Nephron (organoid): ENCODE measurements at regions not wholly inside any gene's neighbourhood (a gene's known extent, or its start where the extent isn't known, plus 50 kb on each side); places are given as distances from the start of the nearest gene placed in this dataset.
A peak's percentile ranks its signal among the peaks of the same experiment; 100 is the strongest.

Source experiments
- H3K27ac Mint-ChIP-seq, 3 experiments: 2 replicates each; pipeline ENCODE4 v1.8.0; 2020; ENCODE audit warnings: mixed read lengths in 3 of 3, mild to moderate bottlenecking in 2 of 3, moderate library complexity in 1 of 3
- H3K27me3 Mint-ChIP-seq: 2 replicates; pipeline ENCODE4 v1.8.0; 2021; ENCODE audit warnings: low read depth, mild to moderate bottlenecking, moderate library complexity, mixed read lengths
- H3K36me3 Mint-ChIP-seq: 2 replicates; pipeline ENCODE4 v1.8.0; 2020; ENCODE audit warnings: low read depth, mixed read lengths
- H3K4me1 Mint-ChIP-seq: 2 replicates; pipeline ENCODE4 v1.8.0; 2020; ENCODE audit warnings: mixed read lengths
- H3K4me3 Mint-ChIP-seq, 3 experiments: 2 replicates each; pipeline ENCODE4 v1.8.0; 2020; ENCODE audit warnings: mild to moderate bottlenecking in 3 of 3, mixed read lengths in 3 of 3, moderate library complexity in 2 of 3
- H3K9me3 Mint-ChIP-seq: 2 replicates; pipeline ENCODE4 v1.8.0; 2020; ENCODE audit warnings: mixed read lengths
- CTCF ChIP-seq, 3 experiments: fragments of 200-600 bp; sonication (generic); IDR thresholded peaks; one replicate each; pipeline ENCODE4 v1.5.0; 2021; ENCODE audit warnings: antibody characterized with exemption in 3 of 3; ENCODE audit not compliant: unreplicated experiment in 3 of 3

GRCh38 chr19:31988256-31988655 is 357.2 kb upstream of the ZNF507 start:
- H3K27ac Mint-ChIP-seq = no peak overlapping the region
- H3K4me1 Mint-ChIP-seq = no peaks in the 10 kb centered on the region
- H3K9me3 Mint-ChIP-seq = peaks cover 13% of the 10 kb centered on the region
- no peak for TF ChIP-seq CTCF (IDR thresholded peaks at IDR 0.05; ENCODE audit: unreplicated experiment in 3 of 3)
- H3K4me3 Mint-ChIP-seq = no peak overlapping the region
- peaks cover 5% of the 10 kb centered on the region for H3K27me3 Mint-ChIP-seq
- H3K36me3 Mint-ChIP-seq = no peaks in the 10 kb centered on the region

GRCh38 chr19:31991984-31992655 is 353.3 kb upstream of the ZNF507 start:
- no peaks in the 10 kb centered on the region for H3K4me1 Mint-ChIP-seq
- peaks cover 5% of the 10 kb centered on the region for H3K27me3 Mint-ChIP-seq
- no peaks in the 10 kb centered on the region for H3K36me3 Mint-ChIP-seq
- no peak for TF ChIP-seq CTCF (IDR thresholded peaks at IDR 0.05; ENCODE audit: unreplicated experiment in 3 of 3)
- H3K27ac Mint-ChIP-seq = no peak overlapping the region
- peaks cover 10% of the 10 kb centered on the region for H3K9me3 Mint-ChIP-seq
- H3K4me3 Mint-ChIP-seq = no peak overlapping the region

- TF ChIP-seq CTCF (IDR thresholded peaks at IDR 0.05; ENCODE audit: unreplicated experiment in 3 of 3) = no peak
- H3K27me3 Mint-ChIP-seq = peaks cover 5% of the 10 kb centered on the region
- peaks cover 14% of the 10 kb centered on the region for H3K9me3 Mint-ChIP-seq
- H3K4me3 Mint-ChIP-seq = no peak overlapping the region
- no peaks in the 10 kb centered on the region for H3K36me3 Mint-ChIP-seq
- H3K4me1 Mint-ChIP-seq = no peaks in the 10 kb centered on the region
- H3K27ac Mint-ChIP-seq = no peak overlapping the region
Measured at GRCh38 chr19:31992750-31993149, 352.7 kb upstream of the ZNF507 start.

- Mint-ChIP-seq H3K9me3 (peaks cover 9% of the 10 kb centered on the region), H3K4me1 (no peaks in the 10 kb centered on the region), H3K36me3 (no peaks in the 10 kb centered on the region), H3K27ac (no peak overlapping the region), H3K4me3 (no peak overlapping the region), H3K27me3 (peaks cover 5% of the 10 kb centered on the region)
- TF ChIP-seq CTCF (IDR thresholded peaks at IDR 0.05; ENCODE audit: unreplicated experiment in 3 of 3) = no peak
Measured at GRCh38 chr19:31995546-31995945, 349.9 kb upstream of the ZNF507 start.

GRCh38 chr19:32010071-32010470 is 335.3 kb upstream of the ZNF507 start:
- H3K36me3 Mint-ChIP-seq = no peaks in the 10 kb centered on the region
- H3K4me1 Mint-ChIP-seq = peaks cover 36% of the 10 kb centered on the region
- no peaks in the 10 kb centered on the region for H3K9me3 Mint-ChIP-seq
- TF ChIP-seq CTCF (IDR thresholded peaks at IDR 0.05; ENCODE audit: unreplicated experiment in 3 of 3) = no peak
- no peaks in the 10 kb centered on the region for H3K27me3 Mint-ChIP-seq
- no peak overlapping the region for H3K27ac Mint-ChIP-seq
- no peak overlapping the region for H3K4me3 Mint-ChIP-seq

GRCh38 chr19:32012206-32012605 is 333.2 kb upstream of the ZNF507 start:
- Mint-ChIP-seq H3K4me1 (peaks cover 53% of the 10 kb centered on the region), H3K36me3 (no peaks in the 10 kb centered on the region), H3K9me3 (no peaks in the 10 kb centered on the region), H3K27me3 (no peaks in the 10 kb centered on the region), H3K4me3 (no peak overlapping the region), H3K27ac (peak overlapping the region in 2 of 3 experiments; percentile 22 to 95)
- TF ChIP-seq CTCF (IDR thresholded peaks at IDR 0.05; ENCODE audit: unreplicated experiment in 3 of 3) = no peak
